H1 (cell line): ENCODE measurements at regions not wholly inside any gene's neighbourhood (a gene's known extent, or its start where the extent isn't known, plus 50 kb on each side); places are given as distances from the start of the nearest gene placed in this dataset.

ENCODE experiments used
- EP300 ChIP-seq, 2 experiments: IDR thresholded peaks; 1 replicate in 1 of 2; 2 replicates in 1 of 2; pipeline ENCODE4 v1.6.1; 2011 to 2012; ENCODE audit warnings: low read depth in 2 of 2, low read length in 2 of 2, mild to moderate bottlenecking in 2 of 2, borderline replicate concordance in 1 of 2, inconsistent platforms in 1 of 2, moderate library complexity in 1 of 2
- PHF8 ChIP-seq: fragments of 200-600 bp; sonication (generic); conservative IDR thresholded peaks from 2 replicates; pipeline ENCODE4 v1.7.1; 2012; ENCODE audit warnings: low read depth, mild to moderate bottlenecking, inconsistent platforms, low read length, moderate library complexity
- SUZ12 ChIP-seq: fragments of 200-600 bp; sonication (generic); IDR thresholded peaks from 2 replicates; pipeline ENCODE4 v1.6.1; 2012; ENCODE audit warnings: mild to moderate bottlenecking, inconsistent platforms, low read length, moderate library complexity, mixed read lengths

- no peak for TF ChIP-seq PHF8
- no peak for TF ChIP-seq SUZ12
- TF ChIP-seq EP300 (IDR thresholded peaks at IDR 0.05; ENCODE audit: borderline replicate concordance in 1 of 2, low read depth in 2 of 2, low read length in 2 of 2): no peak
Observed at GRCh38 chr3:182148360-182148759, 436.6 kb downstream of the SOX2 start.
